OCI-LY1 (cell line): ENCODE measurements at regions not wholly inside any gene's neighbourhood (a gene's known extent, or its start where the extent isn't known, plus 50 kb on each side); places are given as distances from the start of the nearest gene placed in this dataset.

Experiments used
- H2AFZ ChIP-seq: fragments of 200-600 bp; sonication (generic), shearing (Covaris generic); 2 replicates; pipeline ENCODE4 v1.6.0; 2014; ENCODE audit warnings: antibody characterized with exemption, mild to moderate bottlenecking, low read length
- H3F3A ChIP-seq: fragments of 200-600 bp; sonication (generic), shearing (Covaris generic); 2 replicates; pipeline ENCODE4 v1.6.0; 2014; ENCODE audit warnings: mild to moderate bottlenecking, antibody characterized with exemption, low read length, moderate library complexity; ENCODE audit not compliant: insufficient read depth
- H3K27ac ChIP-seq: fragments of 200-600 bp; sonication (generic); 2 replicates; pipeline ENCODE4 v1.5.1; 2014; ENCODE audit warnings: low read length, mixed run types, mild to moderate bottlenecking, low read depth; ENCODE audit not compliant: poor library complexity, severe bottlenecking
- H3K27me3 ChIP-seq: fragments of 200-600 bp; sonication (generic); 2 replicates; pipeline ENCODE4 v1.6.0; 2014; ENCODE audit warnings: antibody characterized with exemption, mild to moderate bottlenecking, low read length, moderate library complexity; ENCODE audit not compliant: insufficient read depth
- H3K36me3 ChIP-seq: fragments of 200-600 bp; sonication (generic); 2 replicates; pipeline ENCODE4 v1.6.1; 2014; ENCODE audit warnings: mild to moderate bottlenecking, antibody characterized with exemption, low read length, moderate library complexity, mixed read lengths; ENCODE audit not compliant: insufficient read depth
- H3K4me1 ChIP-seq: fragments of 200-600 bp; sonication (generic); 2 replicates; pipeline ENCODE4 v1.5.1; 2014; ENCODE audit warnings: mild to moderate bottlenecking, low read length, moderate library complexity; ENCODE audit not compliant: insufficient read depth, severe bottlenecking
- H3K4me2 ChIP-seq: fragments of 200-600 bp; sonication (generic), shearing (Covaris generic); 2 replicates; pipeline ENCODE4 v1.6.1; 2014; ENCODE audit warnings: low read length
- H3K4me3 ChIP-seq: fragments of 200-600 bp; sonication (generic); 2 replicates; pipeline ENCODE4 v1.5.1; 2014; ENCODE audit warnings: low read length, low read depth, mild to moderate bottlenecking, mixed read lengths; ENCODE audit not compliant: poor library complexity, severe bottlenecking
- H3K79me2 ChIP-seq: fragments of 200-600 bp; shearing (Covaris generic); 2 replicates; pipeline ENCODE4 v1.6.1; 2016; ENCODE audit warnings: mixed run types, low read length, mixed read lengths; ENCODE audit not compliant: insufficient read depth
- H3K9ac ChIP-seq: fragments of 200-600 bp; sonication (generic), shearing (Covaris generic); 2 replicates; pipeline ENCODE4 v1.6.1; 2014; ENCODE audit warnings: mild to moderate bottlenecking, low read length, mixed read lengths
- H3K9me2 ChIP-seq: fragments of 200-600 bp; sonication (generic), shearing (Covaris generic); 2 replicates; pipeline ENCODE4 v1.6.1; 2014; ENCODE audit warnings: low read depth, mild to moderate bottlenecking, low read length, mixed read lengths
- H3K9me3 ChIP-seq: fragments of 200-600 bp; shearing (Covaris generic); 2 replicates; pipeline ENCODE4 v1.6.1; 2014; ENCODE audit warnings: low read length, mixed read lengths
- H4K20me1 ChIP-seq: fragments of 200-600 bp; sonication (generic), shearing (Covaris generic); 2 replicates; pipeline ENCODE4 v1.6.0; 2016; ENCODE audit warnings: mild to moderate bottlenecking, low read length; ENCODE audit not compliant: insufficient read depth
- CTCF ChIP-seq: fragments of 200-600 bp; sonication (generic), shearing (Covaris generic); IDR thresholded peaks from 2 replicates; pipeline ENCODE4 v1.5.1; 2017; ENCODE audit warnings: mild to moderate bottlenecking, antibody characterized with exemption, low read length, moderate library complexity, mixed read lengths
- EZH2 ChIP-seq: fragments of 200-600 bp; sonication (generic), shearing (Covaris generic); IDR thresholded peaks from 2 replicates; pipeline ENCODE4 v1.8.0; 2017; ENCODE audit warnings: borderline replicate concordance, mixed run types, mild to moderate bottlenecking, antibody characterized with exemption, low read length, moderate library complexity, mixed read lengths

DNA sequence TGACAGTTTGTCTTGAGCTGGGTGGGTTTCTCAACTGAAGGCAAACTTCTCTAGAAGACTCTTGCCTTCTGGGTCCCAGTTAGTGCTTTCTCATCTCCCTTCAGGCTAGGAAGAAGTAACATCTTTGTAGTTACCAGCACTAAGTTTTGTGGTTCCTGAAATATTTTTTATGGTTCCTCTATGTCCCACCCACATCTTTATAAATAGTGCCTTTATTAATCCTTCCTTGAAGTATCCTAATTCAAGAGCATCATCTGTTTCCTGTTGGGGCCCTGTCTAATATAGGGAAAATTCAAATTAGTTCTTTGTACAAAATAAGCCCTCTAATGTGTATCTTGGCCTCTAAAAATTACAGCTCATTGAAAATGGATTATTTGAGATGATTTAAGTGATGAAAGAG, 147.4 kb upstream of the MAOA start:
- Histone ChIP-seq H4K20me1 (no peaks in the 10 kb centered on the region), H3K4me1 (no peaks in the 10 kb centered on the region), H3K9me3 (no peaks in the 10 kb centered on the region), H3K27me3 (no peaks in the 10 kb centered on the region), H3K4me3 (no peak overlapping the region), H3K36me3 (no peaks in the 10 kb centered on the region), H2AFZ (no peak overlapping the region), H3F3A (no peaks in the 10 kb centered on the region), H3K27ac (no peak overlapping the region), H3K79me2 (no peaks in the 10 kb centered on the region), H3K9ac (no peak overlapping the region), H3K9me2 (no peaks in the 10 kb centered on the region), H3K4me2 (no peak overlapping the region)
- no peak for TF ChIP-seq CTCF
- no peak for TF ChIP-seq EZH2

GRCh38 chrX:43510209-43510608, 145.9 kb upstream of the MAOA start:
- Histone ChIP-seq H3K36me3 (no peaks in the 10 kb centered on the region), H3K4me1 (no peaks in the 10 kb centered on the region), H3K4me3 (no peak overlapping the region), H3K9me3 (no peaks in the 10 kb centered on the region), H3K79me2 (no peaks in the 10 kb centered on the region), H3K4me2 (no peak overlapping the region), H3K9ac (no peak overlapping the region), H2AFZ (no peak overlapping the region), H4K20me1 (no peaks in the 10 kb centered on the region), H3K9me2 (no peaks in the 10 kb centered on the region), H3K27ac (no peak overlapping the region), H3K27me3 (no peaks in the 10 kb centered on the region), H3F3A (no peaks in the 10 kb centered on the region)
- TF ChIP-seq EZH2 = no peak
- no peak for TF ChIP-seq CTCF

DNA sequence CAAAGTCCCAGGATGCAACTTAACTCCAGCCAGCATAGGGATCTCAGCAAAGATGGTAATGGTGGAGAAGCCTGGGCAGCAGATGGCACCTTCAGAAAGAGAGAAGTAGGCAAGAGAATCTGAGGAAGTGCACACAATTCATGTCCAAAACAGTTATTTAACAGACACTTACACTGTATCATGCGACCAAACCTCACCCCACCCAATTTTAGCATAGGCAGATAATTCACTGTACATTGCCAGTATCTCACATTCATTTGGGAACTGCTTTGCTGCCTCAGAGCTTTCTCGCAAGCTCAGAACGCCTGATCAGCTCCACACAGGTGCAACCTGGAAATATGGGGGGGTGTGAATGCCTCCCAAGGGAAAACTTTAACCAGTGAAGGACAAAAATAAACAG, 143.0 kb upstream of the MAOA start:
- no peak overlapping the region for H3K4me3 ChIP-seq
- no peaks in the 10 kb centered on the region for H3K79me2 ChIP-seq
- no peaks in the 10 kb centered on the region for H3F3A ChIP-seq
- TF ChIP-seq EZH2 = no peak
- TF ChIP-seq CTCF = no peak
- H3K9ac ChIP-seq = no peak overlapping the region
- H2AFZ ChIP-seq = no peak overlapping the region
- H3K9me3 ChIP-seq = no peaks in the 10 kb centered on the region
- H3K36me3 ChIP-seq = no peaks in the 10 kb centered on the region
- no peak overlapping the region for H3K4me2 ChIP-seq
- no peaks in the 10 kb centered on the region for H3K27me3 ChIP-seq
- H4K20me1 ChIP-seq = no peaks in the 10 kb centered on the region
- H3K4me1 ChIP-seq = no peaks in the 10 kb centered on the region
- H3K27ac ChIP-seq = no peak overlapping the region
- no peaks in the 10 kb centered on the region for H3K9me2 ChIP-seq
